GM21786 (cell line): ENCODE measurements at regions not wholly inside any gene's neighbourhood (a gene's known extent, or its start where the extent isn't known, plus 50 kb on each side); places are given as distances from the start of the nearest gene placed in this dataset.

Source experiments
- ATAC-seq: cut with Tn5 transposase; IDR thresholded peaks from one replicate; pipeline ENCODE4 v1.9.1; 2021; ENCODE audit not compliant: unreplicated experiment

- no peak for ATAC-seq
These were observed 86.7 kb upstream of the PRMT6 start for GRCh38 chr1:106969731-106970130.

- ATAC-seq, result no peak
These were observed 84.4 kb upstream of the PRMT6 start for GRCh38 chr1:106972074-106972473.

- no peak for ATAC-seq
These were observed 80.5 kb upstream of the PRMT6 start for GRCh38 chr1:106975944-106976343.

GRCh38 chr1:106978477-106979322 is 77.8 kb upstream of the PRMT6 start:
- no peak for ATAC-seq

GRCh38 chr1:106979371-106979770 is 77.1 kb upstream of the PRMT6 start:
- ATAC-seq, result no peak

- no peak for ATAC-seq
These were observed 76.4 kb upstream of the PRMT6 start for GRCh38 chr1:106980121-106980520.

GRCh38 chr1:106984801-106985200 is 71.7 kb upstream of the PRMT6 start:
- no peak for ATAC-seq

GRCh38 chr1:106986603-106987002 is 69.9 kb upstream of the PRMT6 start:
- no peak for ATAC-seq

- peak; percentile 97 for ATAC-seq
These were observed 60.5 kb upstream of the PRMT6 start for GRCh38 chr1:106995970-106996369.

- ATAC-seq, result no peak
These were observed 58.0 kb upstream of the PRMT6 start for GRCh38 chr1:106998431-106999002.

GRCh38 chr1:107000902-107001301 is 55.6 kb upstream of the PRMT6 start:
- no peak for ATAC-seq

- no peak for ATAC-seq
These were observed 52.5 kb upstream of the PRMT6 start for GRCh38 chr1:107003972-107004371.

- ATAC-seq, result no peak
These were observed 52.1 kb upstream of the PRMT6 start for GRCh38 chr1:107004421-107004820.
